RWPE1 (cell line): ENCODE measurements at regions not wholly inside any gene's neighbourhood (a gene's known extent, or its start where the extent isn't known, plus 50 kb on each side); places are given as distances from the start of the nearest gene placed in this dataset.

Experiments
- CTCF ChIA-PET: fragments of 350-600 bp; sonication (Branson Sonifier 250); formaldehyde crosslinking; extraction: SDS; loops from one replicate; lab custom pipeline; 2021; lab: Yijun Ruan, JAX
- POLR2A ChIA-PET: fragments of 400-600 bp; formaldehyde crosslinking; extraction: SDS; loops from one replicate; lab custom pipeline; 2020; ENCODE audit warnings: antibody characterized with exemption; ENCODE audit not compliant: low non-redundant PET; lab: Yijun Ruan, JAX
- DNase-seq: peaks from one replicate; pipeline ENCODE4 v3.0.0; 2012; ENCODE audit warnings: low spot score
- H3K27ac ChIP-seq: fragments of 450-650 bp; 2 replicates; pipeline ENCODE4 v1.5.1; 2017
- TF ChIP-seq, protein P1 (sequence below): fragments of 450-650 bp; conservative IDR thresholded peaks from 2 replicates; pipeline ENCODE4 v1.5.1; 2017; ENCODE audit warnings: low read depth, mild to moderate bottlenecking

DNA sequence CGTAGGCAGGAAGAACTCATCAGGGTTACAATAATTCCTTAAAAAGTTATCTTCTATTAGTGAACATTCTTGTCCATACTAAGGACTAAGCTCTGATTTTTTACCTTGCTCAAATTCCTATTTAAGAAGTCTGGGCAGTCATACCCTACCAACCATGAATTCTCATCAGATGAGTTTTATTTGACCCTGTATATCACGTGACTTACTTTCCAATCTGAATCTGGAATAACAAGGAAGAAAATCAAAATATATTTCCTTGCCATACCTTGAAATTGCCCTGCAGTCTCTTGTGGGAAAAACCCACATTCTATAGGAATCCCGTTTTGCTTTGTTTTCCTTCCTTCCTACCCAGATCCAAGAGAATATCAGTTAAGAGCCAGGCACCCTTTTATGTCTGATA is 352.7 kb downstream of the AKAIN1 start:
- ChIA-PET CTCF (no interaction called here), POLR2A (no interaction called here)
- TF ChIP-seq, protein P1, sequence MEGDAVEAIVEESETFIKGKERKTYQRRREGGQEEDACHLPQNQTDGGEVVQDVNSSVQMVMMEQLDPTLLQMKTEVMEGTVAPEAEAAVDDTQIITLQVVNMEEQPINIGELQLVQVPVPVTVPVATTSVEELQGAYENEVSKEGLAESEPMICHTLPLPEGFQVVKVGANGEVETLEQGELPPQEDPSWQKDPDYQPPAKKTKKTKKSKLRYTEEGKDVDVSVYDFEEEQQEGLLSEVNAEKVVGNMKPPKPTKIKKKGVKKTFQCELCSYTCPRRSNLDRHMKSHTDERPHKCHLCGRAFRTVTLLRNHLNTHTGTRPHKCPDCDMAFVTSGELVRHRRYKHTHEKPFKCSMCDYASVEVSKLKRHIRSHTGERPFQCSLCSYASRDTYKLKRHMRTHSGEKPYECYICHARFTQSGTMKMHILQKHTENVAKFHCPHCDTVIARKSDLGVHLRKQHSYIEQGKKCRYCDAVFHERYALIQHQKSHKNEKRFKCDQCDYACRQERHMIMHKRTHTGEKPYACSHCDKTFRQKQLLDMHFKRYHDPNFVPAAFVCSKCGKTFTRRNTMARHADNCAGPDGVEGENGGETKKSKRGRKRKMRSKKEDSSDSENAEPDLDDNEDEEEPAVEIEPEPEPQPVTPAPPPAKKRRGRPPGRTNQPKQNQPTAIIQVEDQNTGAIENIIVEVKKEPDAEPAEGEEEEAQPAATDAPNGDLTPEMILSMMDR = no peak
- H3K27ac ChIP-seq = no peak overlapping the region
- no peak for DNase-seq

DNA sequence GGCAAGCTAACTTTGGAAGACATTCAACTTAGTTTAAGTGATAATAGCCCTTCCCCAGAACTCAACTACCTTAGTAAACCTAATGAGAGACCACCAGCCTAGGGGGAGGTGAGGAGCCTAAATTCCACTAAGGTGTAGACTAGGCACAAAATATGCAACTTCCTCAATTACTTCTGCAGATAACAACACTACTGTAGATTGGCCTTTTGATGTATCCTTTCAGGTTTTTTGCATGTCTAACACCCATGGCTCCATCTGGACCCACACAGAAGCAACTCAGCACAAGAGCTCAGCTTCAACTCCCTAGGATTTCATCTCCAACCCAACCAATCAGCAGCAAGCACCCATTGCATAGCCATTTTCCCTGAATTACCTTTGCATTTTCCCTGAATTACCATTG is 353.3 kb downstream of the AKAIN1 start:
- ChIA-PET POLR2A (no interaction called here), CTCF (no interaction called here)
- DNase-seq = no peak
- no peak overlapping the region for H3K27ac ChIP-seq
- TF ChIP-seq, protein P1 = no peak

DNA sequence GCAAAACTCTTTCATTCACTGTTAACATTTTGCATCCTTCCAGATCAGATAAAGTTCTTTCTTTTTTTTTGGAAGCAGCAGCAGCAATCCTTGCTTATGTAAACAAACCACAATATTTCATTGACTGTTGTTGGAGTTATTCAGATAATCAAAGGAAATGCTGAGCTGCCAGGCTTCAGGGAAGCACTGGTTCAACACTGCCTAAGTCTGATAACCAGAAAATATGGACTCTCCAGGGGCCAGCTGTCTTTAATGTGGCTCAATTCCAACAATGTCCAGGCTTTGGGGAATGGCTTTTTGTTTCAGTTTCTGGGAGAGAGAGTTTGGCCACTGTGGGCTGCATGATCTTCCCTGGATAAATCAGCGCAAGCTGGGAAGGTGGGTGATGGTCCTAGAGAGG is 354.3 kb downstream of the AKAIN1 start:
- H3K27ac ChIP-seq = no peak overlapping the region
- POLR2A ChIA-PET = no interaction called here
- TF ChIP-seq, protein P1 = no peak
- DNase-seq = no peak
- CTCF ChIA-PET = no interaction called here

DNA sequence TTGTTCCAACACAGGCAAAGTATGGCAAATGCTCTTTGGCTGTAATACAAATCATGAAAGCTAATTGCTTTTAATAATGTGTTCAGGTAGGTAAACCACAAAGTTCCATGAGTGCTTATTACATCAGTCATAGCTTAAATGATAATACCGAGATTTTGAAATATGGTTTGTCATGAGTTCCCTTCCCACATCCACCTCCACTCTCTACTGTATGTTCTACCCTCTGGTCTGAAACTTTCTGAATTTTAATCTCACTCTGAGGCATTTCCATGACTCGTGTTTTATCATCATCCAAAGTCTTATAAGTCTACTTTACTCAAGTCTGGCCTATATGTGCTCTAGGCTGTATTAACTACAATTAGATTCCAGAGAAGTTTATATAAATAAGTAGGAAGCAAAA is 354.8 kb downstream of the AKAIN1 start:
- ChIA-PET POLR2A (no interaction called here), CTCF (no interaction called here)
- H3K27ac ChIP-seq = no peak overlapping the region
- no peak for DNase-seq
- TF ChIP-seq, protein P1 = no peak

DNA sequence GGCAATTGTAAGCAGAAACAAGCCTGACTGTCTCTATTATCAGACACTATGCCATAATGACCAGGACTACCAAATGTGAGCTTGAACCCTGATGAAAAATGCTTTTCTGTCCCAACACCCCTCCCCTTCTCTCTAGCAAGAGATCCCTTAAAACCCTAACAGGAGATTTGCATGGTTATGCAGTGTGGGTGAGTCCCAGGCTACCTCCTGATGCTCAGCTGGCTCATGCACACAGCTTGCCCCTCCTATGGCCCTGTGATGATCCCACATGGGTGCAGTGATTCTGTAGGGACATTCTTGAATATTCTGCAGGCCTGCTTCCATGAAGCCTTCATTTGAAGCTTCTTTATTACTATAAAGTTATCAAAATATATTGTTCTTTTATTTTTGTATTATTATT is 357.4 kb downstream of the AKAIN1 start:
- TF ChIP-seq, protein P1 = no peak
- H3K27ac ChIP-seq = no peak overlapping the region
- no peak for DNase-seq
- POLR2A ChIA-PET = no interaction called here
- CTCF ChIA-PET = no interaction called here

DNA sequence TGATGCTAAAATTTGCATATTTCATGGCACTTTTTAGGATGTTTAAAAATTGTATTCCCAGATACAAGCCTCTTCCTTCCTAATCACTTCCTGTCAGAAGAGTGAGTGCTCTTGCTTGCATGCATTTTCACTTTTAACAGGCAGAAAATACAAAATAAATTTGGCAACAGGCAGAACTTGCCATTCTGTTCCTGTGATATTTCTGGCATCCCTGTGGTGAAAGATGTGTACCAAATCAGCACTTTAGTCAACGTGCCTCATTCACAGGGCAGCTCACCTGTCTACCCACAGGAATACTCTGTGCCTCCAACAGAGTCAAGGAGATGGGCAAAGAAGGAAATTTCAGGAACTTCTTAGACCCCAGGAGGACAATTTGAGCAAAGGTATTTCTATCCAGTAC is 360.9 kb downstream of the AKAIN1 start:
- POLR2A ChIA-PET = no interaction called here
- CTCF ChIA-PET = no interaction called here
- no peak for DNase-seq
- TF ChIP-seq, protein P1 = no peak
- H3K27ac ChIP-seq = no peak overlapping the region
